HepG2 (cell line): ENCODE measurements at regions not wholly inside any gene's neighbourhood (a gene's known extent, or its start where the extent isn't known, plus 50 kb on each side); places are given as distances from the start of the nearest gene placed in this dataset.
A peak's percentile ranks its signal among the peaks of the same experiment; 100 is the strongest.

Source experiments
- ATAC-seq: fragments of 200-7000 bp; cut with Tn5 transposase; 3 replicates; pipeline ENCODE4 v1.9.1; 2020; ENCODE audit warnings: mild to moderate bottlenecking, moderate library complexity
- BruUV-seq: library from RNA; stranded (reverse); fragments of 400-500 nt; replicated peaks from 2 replicates; lab custom pipeline; 2021; lab: Mats Ljungman, UMichigan
- CTCF ChIA-PET: fragments of 300-600 bp; formaldehyde crosslinking; extraction: SDS; loops from one replicate; lab custom pipeline; 2021; ENCODE audit warnings: low total read pairs, inconsistent platforms, low intra/inter-chr PET ratio; lab: Yijun Ruan, JAX
- POLR2A ChIA-PET: fragments of 350-600 bp; sonication (Branson Sonifier 250); formaldehyde crosslinking; loops from one replicate; lab custom pipeline; 2020; ENCODE audit warnings: antibody characterized with exemption, inconsistent platforms; lab: Yijun Ruan, JAX
- DNase-seq: peaks from one replicate; pipeline ENCODE4 v3.0.0-alpha.2; 2015; ENCODE audit warnings: low spot score
- FAIRE-seq: peaks from 3 replicates; lab custom pipeline; 2011; peaks lifted over from hg19 to GRCh38; lab: Jason Lieb, UNC
- H2AFZ ChIP-seq: one replicate; pipeline ENCODE4 v1.6.1; 2011; ENCODE audit warnings: low read length, inconsistent platforms
- H3K27ac ChIP-seq: fragments of 300-600 bp; 3 replicates; pipeline ENCODE4 v1.8.0; 2011; ENCODE audit warnings: mixed run types, mild to moderate bottlenecking, mixed read lengths, low read length, inconsistent platforms; ENCODE audit not compliant: insufficient read depth; ENCODE audit errors: extremely low read length
- H3K27me3 ChIP-seq, 2 experiments: fragments of 200-600 bp in 1 of 2; 2 replicates in 1 of 2; 3 replicates in 1 of 2; pipeline versions ENCODE4 v1.6.0 to v1.8.0; 2011; ENCODE audit warnings: low read length in 2 of 2, mild to moderate bottlenecking in 2 of 2, moderate library complexity in 2 of 2, inconsistent platforms in 1 of 2; ENCODE audit not compliant: insufficient read depth in 2 of 2, control insufficient read depth in 1 of 2
- H3K36me3 ChIP-seq, 2 experiments: fragments of 200-600 bp in 1 of 2; replicated peaks in 1 of 2; 2 replicates in 1 of 2; 3 replicates in 1 of 2; pipeline versions ENCODE4 v1.5.1 to v1.8.0; 2011; ENCODE audit warnings: low read length in 2 of 2, inconsistent platforms in 1 of 2; ENCODE audit not compliant: insufficient read depth in 2 of 2, control insufficient read depth in 1 of 2
- H3K4me1 ChIP-seq: 2 replicates; pipeline ENCODE4 v1.5.1; 2012; ENCODE audit warnings: low read length, inconsistent platforms; ENCODE audit not compliant: insufficient read depth
- H3K4me2 ChIP-seq: 2 replicates; pipeline ENCODE4 v1.6.0; 2011; ENCODE audit warnings: low read depth, low read length, inconsistent platforms
- H3K4me3 ChIP-seq, 3 experiments: fragments of 200-600 bp in 1 of 3; sonication (generic), shearing (Covaris generic) in 1 of 3; replicated peaks in 1 of 3; 2 replicates each; pipeline ENCODE4 v1.5.1; 2011 to 2016; ENCODE audit warnings: low read length in 3 of 3, inconsistent platforms in 2 of 3, low read depth in 2 of 3, mild to moderate bottlenecking in 2 of 3, control low read depth in 1 of 3, mixed read lengths in 1 of 3; ENCODE audit not compliant: insufficient read depth in 1 of 3
- H3K79me2 ChIP-seq: one replicate; pipeline ENCODE4 v1.6.1; 2011; ENCODE audit warnings: low read length, inconsistent platforms; ENCODE audit not compliant: insufficient read depth
- H3K9ac ChIP-seq: 2 replicates; pipeline ENCODE4 v1.6.0; 2011; ENCODE audit warnings: mild to moderate bottlenecking, low read depth, low read length, inconsistent platforms; ENCODE audit not compliant: insufficient read depth
- H3K9me3 ChIP-seq: 2 replicates; pipeline ENCODE4 v1.5.1; 2012; ENCODE audit warnings: mild to moderate bottlenecking, low read length
- H4K20me1 ChIP-seq: 2 replicates; pipeline ENCODE4 v1.6.0; 2011; ENCODE audit warnings: inconsistent platforms, mild to moderate bottlenecking, low read length, moderate library complexity; ENCODE audit not compliant: insufficient read depth
- CEBPB ChIP-seq: IDR thresholded peaks from 2 replicates; pipeline ENCODE4 v1.6.1; 2011; ENCODE audit warnings: low read depth, low read length, improper control_type of control experiment, borderline replicate concordance
- ELF4 ChIP-seq: sonication (generic); formaldehyde crosslinking; IDR thresholded peaks from 2 replicates; pipeline ENCODE4 v1.5.0; 2020; ENCODE audit warnings: missing genetic modification reagents, mild to moderate bottlenecking, moderate library complexity, borderline replicate concordance
- TBX3 ChIP-seq: fragments of 450-650 bp; IDR thresholded peaks from 2 replicates; pipeline ENCODE4 v1.6.1; 2017; ENCODE audit warnings: antibody characterized with exemption, mild to moderate bottlenecking, inconsistent platforms, borderline replicate concordance
- ZNF263 ChIP-seq: sonication (generic); formaldehyde crosslinking; IDR thresholded peaks from 2 replicates; pipeline ENCODE4 v1.4.0; 2020; ENCODE audit warnings: missing genetic modification reagents
- whole genome bisulfite sequencing: methylation state at CpG from one replicate; pipeline ENCODE4 v1.1.6; 2017; ENCODE audit warnings: low lambda C conversion rate; 5-methylcytosine and 5-hydroxymethylcytosine counted together
- in situ Hi-C: cut with HindIII; loops from 2 replicates; pipeline ENCODE4 v1.10.0; 2017; ENCODE audit warnings: low pct_unique_long_range_greater_than_20kb; ENCODE audit not compliant: extremely low pct_ligation_motif_present
- intact Hi-C: fragments of 100-400 bp; cut with micrococcal nuclease; formaldehyde crosslinking; loops from one replicate; pipeline ENCODE4 v1.10.0; 2022; ENCODE audit not compliant: unreplicated experiment

DNA sequence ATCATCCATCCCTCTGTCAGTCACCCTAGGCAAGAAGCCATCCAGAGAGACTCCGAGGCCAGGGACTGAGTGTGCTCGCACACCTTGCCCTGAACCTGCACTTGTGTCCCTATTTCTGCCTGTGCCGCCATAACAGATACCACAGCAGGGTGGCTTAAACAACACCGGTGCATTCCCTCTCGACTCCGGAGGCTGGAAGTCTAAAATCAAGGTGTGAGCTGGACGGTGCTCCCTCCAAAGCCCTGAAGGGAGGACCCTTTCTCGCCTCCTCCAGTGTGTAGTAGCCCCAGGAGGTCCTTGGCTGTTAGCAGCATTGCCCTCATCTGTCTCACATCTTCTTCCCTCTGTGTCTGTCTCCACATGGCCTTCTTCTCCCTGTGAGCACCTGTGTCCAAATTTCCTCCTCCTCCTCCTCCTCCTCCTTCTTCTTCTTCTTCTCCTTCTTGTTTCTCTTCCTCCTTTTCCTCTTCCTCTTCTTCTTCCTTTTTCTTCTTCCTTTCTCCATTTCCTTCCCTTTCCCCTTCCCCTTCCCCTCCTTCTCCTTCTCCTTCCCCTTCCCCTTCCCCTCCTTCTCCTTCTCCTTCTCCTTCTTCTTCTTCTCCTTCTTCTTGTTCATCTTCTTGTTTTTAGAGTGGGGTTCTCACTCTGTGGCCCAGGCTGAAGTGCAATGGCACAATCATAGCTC is 98.1 kb upstream of the ENPP6 start:
- Histone ChIP-seq H3K9me3 (no peaks in the 10 kb centered on the region), H3K4me1 (peaks cover 40% of the 10 kb centered on the region), H3K9ac (no peak overlapping the region), H3K27ac (no peak overlapping the region), H2AFZ (no peak overlapping the region), H3K4me3 (no peak overlapping the region), H4K20me1 (no peaks in the 10 kb centered on the region), H3K27me3 (peaks cover 4 to 21% of the 10 kb centered on the region in 2 experiments; a peak in 4 of 5 replicates), H3K36me3 (no peaks in the 10 kb centered on the region), H3K4me2 (no peak overlapping the region), H3K79me2 (no peaks in the 10 kb centered on the region)
- intact Hi-C loops: no loop called here
- no TSS peak for BruUV-seq
- ChIA-PET POLR2A (no interaction called here), CTCF (no interaction called here)
- in situ Hi-C loops: no loop called here
- FAIRE-seq (no peak), ATAC-seq (no peak), DNase-seq (no peak)
- TF ChIP-seq ELF4: no peak
- peak; percentile 64 for TF ChIP-seq ZNF263
- WGBS: 66% methylated on average over 8 of the region's 8 CpGs

DNA sequence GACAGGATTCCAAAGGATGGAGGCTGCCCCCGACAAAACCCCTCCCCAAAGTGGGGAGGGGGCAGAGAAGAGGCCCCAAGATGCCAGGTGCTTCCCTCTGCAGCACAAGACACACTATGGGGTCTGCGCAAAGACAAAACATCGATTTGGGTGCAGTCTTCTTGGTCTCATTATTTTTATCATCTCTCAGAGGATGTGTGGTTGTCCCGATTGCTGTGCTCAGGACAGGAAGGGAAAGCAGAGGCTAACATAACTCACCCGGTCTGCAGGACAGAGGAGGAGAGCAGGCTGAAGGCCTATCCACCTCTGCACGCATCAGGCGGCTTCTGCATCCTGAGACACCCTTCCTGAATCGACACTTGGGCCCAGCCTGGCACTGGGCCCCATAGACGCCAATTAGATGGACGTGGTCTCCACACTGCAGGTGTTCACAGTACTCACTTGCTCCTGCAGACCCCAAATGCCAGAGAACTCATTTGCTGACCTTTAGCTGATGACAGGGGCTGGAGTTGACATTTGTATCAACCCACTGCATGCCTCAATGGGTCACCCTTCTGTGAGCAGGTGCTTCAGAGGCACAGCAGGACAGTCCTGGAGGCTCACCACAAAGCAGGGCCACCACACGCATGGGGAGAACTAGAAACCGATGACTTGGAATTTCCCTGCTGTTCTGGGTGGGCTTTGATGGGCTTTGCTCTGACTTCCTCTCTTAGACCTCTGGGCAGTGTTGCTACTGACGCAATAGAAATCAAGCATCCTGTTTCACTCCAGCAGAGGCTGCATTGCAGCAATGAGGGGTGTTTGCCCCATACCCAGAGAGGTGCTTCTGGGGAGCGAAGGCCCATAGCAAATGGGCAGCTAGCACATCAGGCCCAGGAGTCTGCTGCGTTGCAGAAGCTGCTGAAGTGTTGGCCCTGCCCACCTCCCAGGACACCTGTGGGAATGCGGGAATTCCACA is 96.3 kb upstream of the ENPP6 start:
- Histone ChIP-seq H3K27me3 (peaks cover 2 to 12% of the 10 kb centered on the region in 2 experiments; a peak in 2 of 5 replicates), H3K9me3 (peaks cover 5% of the 10 kb centered on the region; the same call in 1 of the 2 replicates), H3K79me2 (no peaks in the 10 kb centered on the region), H3K4me2 (no peak overlapping the region), H4K20me1 (no peaks in the 10 kb centered on the region), H2AFZ (no peak overlapping the region), H3K36me3 (no peaks in the 10 kb centered on the region), H3K4me1 (peaks cover 39% of the 10 kb centered on the region), H3K4me3 (no peak overlapping the region), H3K9ac (no peak overlapping the region), H3K27ac (no peak overlapping the region)
- intact Hi-C loops: no loop called here
- FAIRE-seq: no peak
- POLR2A ChIA-PET: no interaction called here
- peak; percentile 14; the same call in 1 of the 2 replicates for TF ChIP-seq CEBPB
- TF ChIP-seq TBX3: no peak
- in situ Hi-C loops: no loop called here
- CTCF ChIA-PET: no interaction called here
- 49% methylated on average over 14 of the region's 16 CpGs for WGBS
- DNase-seq: no peak
- ATAC-seq: no peak
- no TSS peak for BruUV-seq
